NCI-H526 (cell line): ENCODE measurements at regions not wholly inside any gene's neighbourhood (a gene's known extent, or its start where the extent isn't known, plus 50 kb on each side); places are given as distances from the start of the nearest gene placed in this dataset.

Experiments used
- DNase-seq, 2 experiments: peaks; one replicate each; lab custom pipeline; 2025; lab: John Stamatoyannopoulos, UW

DNA sequence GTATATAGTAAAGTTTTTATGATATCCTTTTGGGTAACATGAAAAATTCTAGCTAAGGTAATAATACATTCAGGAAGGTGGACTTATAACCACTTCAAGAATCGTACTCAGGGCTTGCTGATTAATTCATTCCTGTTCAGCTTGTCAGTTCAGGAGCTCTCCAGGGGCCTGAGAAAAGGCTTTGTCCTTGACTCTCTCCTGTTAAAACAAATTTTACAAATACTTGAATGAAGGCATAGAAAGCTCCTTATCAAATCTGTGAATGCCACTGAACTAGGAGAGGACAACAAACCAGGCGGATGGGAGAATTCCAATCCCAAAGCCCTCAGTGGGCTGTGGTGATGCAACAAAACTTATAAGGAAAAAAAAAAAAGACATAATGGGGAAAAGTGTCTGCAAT lies 354.5 kb upstream of the ZMIZ1 start:
- no peak for DNase-seq

DNA sequence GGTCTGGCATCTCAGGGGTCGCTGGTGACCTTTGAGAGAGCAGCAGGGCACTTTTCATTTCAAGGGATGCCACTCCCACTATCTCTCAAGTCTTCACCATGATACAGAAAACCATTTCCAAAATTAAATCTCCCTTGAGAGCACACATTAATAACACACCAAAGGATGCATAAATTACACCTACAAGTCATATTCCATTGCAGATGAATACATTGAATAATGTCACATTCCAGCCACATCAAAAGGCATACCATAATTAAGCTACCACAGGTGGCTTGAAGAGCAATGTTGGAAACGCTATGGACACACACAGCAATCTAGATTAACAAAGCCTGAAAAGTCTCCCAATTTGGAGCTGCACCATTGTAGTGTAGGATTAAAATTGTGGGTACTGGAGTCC lies 353.3 kb upstream of the ZMIZ1 start:
- DNase-seq: no peak

DNA sequence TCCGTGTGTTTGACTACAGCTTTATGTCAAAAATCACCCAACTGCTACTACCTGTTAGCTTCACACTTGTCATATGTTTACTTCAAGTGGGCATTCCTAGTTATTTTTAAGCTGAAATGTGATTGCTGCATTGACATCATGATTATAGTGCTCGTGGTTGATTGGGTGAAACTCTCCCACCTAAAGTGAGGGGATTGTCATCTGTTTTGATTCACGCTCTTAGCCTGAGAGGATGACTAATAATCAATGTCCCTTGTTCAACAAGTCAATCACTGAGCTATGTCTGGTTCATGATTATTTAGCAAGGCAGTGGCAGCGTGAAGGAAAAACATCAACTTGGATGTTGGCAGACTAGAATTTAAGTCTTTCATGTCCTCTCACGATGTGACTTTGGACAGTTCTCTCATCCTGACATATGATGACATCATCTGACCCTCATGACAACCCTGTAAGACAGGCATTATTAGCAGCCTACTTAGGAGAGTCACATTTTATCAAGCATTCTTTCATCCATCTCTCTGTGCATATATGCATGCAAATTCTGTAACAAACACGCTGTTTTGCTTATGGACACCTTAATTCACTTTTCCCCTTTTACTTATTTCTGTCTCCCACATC lies 352.6 kb upstream of the ZMIZ1 start:
- DNase-seq: peak in 1 of 2 experiments; percentile 14

DNA sequence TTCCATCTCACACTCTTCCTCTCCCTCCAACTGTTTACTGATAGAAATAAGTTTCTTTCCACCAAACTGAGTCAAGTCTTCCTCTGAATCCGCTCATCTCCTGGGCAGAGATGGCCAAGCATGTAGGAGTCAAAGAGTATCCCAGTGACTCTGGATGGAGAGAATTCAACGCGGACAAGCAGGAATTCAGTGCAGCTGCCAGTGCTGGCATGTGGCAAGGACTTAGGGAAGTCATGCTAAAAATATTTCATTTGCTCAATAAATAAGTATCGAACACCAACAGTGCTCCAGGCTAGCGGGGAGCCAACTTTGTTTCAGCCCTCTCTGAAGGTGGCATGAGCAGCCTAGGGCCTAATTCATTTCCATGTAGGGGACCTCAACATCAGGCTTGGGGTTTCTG lies 351.6 kb upstream of the ZMIZ1 start:
- no peak for DNase-seq

DNA sequence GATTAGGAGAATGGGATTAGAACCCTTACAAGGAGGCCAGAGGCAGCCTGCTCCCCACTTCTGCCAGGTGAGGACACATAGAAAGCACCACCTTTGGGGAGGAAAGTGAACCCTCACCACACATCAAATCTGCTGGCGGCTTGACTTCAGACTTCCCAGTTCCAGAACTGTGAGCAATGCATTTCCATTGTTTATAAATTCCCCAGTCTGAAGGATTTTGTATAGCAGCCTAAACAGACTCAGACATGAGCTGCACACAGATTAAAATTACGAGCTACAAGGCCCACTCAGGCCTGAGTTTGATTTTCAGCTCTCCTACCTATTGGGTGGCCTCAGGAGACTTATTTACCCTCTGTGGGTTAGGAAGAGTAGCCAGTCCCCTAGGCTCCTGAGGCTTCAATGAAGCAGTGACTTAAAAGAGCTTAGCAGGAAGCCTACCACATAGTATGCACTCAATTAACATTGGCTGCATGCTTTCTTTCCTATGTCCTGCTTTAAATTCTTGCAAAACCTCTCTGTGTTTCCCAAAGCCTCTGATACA lies 350.7 kb upstream of the ZMIZ1 start:
- DNase-seq: no peak

DNA sequence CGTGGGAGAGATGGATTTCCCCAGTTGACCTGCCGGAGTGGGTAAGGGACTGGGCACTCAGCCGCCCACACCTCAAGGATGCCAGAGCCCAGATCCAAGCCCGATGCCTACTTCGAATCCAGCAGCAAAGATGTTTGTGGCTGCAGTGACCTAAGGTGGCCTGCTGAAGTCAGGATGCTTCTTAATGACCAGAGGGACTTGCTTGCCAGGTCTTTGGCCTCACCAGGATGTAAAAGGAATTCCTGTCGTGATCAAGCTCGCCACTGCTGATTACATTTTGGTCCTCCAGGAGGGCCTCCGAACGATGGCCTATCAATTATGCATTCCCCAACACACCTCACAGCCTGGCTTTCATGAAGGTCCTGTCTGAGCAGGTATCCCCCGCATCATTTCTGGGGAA lies 349.5 kb upstream of the ZMIZ1 start:
- no peak for DNase-seq

DNA sequence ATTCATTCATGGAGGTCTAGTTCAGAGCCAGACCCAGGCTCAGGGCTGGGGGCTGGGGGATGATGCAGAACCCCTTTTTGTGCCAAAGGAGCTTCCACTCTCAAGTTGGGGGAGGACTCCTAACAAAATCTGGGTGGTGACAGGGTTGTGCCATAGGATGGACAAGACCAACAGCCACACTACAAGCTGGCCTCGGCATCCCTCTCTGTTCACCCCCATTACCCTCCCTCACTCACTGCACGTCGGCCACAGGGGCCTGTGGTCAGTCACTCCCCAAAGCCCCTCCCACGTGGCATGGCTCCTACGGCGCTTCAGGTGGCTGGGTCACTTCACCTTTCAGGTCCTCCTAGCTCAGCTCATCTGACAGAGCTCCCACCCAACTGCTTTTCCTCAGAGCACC lies 348.7 kb upstream of the ZMIZ1 start:
- DNase-seq: no peak

DNA sequence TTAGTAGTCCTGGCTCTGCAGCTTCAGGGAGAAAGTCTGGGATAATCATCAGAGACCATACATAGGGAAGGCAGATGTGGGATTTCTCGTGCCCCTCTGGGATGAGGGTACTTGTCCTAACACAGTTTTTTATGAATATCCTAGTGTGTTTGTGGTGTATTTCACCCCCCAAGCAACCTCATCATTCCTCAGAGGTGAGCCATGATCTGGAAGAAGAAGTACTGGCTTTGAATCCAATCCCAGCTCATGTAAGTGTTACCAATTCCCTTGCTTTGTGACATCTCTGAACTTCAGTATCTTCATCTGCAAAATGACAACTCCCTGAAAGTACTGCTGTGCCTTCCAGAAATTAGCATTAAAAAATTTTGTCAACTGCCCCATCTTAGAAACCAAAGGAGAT lies 347.5 kb upstream of the ZMIZ1 start:
- no peak for DNase-seq

DNA sequence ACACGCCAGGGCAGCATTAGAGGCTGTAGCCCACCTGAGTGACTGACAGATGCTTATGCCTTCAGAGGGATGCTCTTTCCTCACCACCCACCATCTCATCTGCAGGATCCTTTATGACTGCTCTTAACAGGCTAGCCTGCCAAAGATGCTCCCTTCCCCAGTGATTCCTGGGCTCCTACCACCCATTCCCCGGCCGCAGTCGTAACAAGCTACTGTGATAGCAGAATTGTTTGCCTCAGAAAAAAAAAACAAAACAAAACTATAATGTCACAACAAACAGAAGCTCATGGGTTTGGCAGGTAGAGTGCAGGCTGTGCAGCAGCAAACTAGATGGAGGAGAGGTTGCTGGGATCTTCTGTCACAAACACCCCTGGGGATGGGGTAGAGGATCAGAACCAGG lies 343.9 kb upstream of the ZMIZ1 start:
- DNase-seq: no peak

DNA sequence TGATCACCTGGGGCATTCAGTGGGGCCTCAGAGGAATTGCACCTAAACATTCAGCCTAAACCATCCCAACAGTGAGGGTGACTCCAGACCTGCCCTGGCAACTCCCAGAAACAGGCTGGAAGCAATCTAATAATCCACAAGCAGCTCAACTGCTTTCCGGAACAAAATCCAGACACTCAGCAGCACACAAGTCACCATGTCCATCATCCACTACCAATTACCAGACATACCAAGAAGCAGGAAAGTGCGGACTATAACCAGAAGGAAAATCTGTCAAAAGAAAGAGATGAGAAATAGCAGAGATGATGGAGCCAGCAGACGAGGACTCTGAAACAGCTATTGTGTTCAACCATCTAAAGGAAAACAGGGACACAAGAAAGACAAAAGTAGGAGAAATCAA lies 342.6 kb upstream of the ZMIZ1 start:
- DNase-seq: no peak

DNA sequence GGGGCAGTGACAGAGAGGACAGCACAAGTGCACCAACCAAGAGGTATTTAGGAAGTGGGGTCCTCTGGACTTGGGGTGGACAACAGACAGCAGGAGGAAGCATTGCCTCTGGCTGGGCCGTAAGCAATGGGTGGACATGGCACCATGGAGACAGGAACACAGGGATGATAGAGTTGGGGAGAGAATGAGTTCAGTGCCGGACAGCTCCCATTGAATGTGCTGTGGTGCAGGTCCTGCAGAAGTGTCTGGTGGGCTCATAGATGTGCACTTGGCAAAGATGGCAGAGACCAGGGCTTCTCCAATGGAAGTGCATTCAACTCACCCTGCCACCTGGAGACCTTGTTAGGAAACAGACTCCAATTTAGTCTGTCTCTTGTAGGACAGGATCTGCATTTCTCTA lies 341.5 kb upstream of the ZMIZ1 start:
- no peak for DNase-seq

DNA sequence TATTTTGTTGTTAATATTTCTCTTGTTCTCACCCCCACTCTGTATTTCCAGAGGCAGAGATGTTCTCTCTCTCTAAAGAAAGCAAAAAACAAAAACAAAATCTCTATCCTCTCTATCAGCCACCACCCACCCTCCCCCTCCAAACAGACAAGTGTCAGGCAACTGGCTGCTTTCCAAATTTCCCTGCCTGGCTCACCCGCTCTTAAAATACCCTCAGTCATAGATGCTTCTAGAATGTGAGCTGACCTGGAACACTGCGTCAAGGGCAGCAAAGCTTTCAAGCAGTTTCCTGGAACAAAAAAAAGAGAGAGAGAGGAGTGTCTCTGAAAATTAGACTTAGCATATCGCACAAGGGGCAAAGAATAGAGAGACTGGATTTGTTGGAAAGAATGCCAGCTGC lies 341.0 kb upstream of the ZMIZ1 start:
- DNase-seq: no peak

DNA sequence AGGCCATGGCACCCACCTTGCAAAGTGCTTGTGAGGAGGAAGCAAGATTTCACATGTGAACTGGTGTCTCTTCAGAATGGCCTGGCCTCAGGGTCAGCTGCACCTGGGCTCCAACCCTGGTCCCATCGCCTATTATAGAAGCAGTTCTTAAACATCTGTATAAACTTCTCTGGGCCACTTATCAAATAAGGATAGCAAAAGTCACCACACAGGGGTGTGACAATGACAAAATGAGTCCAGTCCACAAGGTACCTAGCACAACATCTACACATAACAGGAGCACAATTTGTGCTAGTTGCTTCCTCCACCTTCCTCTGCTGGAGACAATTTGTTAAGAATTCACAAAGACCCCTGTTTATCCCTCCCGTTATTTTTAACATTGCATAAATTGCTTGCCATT lies 340.6 kb upstream of the ZMIZ1 start:
- no peak for DNase-seq

DNA sequence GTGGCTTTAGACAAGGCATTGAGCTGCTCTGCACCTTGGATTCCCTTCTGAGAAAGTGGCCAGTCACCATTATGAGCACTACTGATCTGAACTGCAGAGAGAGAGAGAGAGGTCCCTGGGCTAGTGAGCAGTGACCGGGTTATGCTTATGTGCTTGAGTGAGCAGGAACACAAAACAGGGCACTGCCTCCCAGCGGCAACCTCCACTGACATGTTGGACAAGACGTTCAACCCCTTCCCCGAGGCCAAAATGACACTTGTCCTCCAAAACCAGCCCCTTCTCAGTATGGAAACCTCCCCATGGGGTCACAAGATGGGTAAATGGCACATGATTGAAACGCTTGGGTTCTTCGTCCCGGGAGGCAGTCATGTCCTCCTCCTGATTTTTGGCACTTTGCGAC lies 339.4 kb upstream of the ZMIZ1 start:
- no peak for DNase-seq

DNA sequence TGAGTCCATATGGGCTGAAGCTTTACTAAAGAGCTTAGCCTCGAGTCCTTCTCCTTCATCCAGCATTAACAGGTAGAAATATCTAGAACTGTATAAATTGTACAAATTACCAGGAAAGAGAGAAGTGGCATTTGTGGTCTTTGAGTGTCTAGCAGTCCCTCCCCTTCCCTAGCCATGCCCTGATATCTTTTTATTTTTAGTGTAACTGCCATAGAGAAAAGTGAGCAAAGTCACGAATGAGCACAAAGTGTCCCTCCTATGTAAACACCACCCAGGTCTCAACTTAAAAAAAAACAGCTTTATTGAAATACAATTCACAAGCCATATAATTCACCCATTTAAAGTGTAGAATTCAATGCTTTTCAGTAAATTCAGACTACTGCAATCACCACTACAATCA lies 339.0 kb upstream of the ZMIZ1 start:
- DNase-seq: no peak

DNA sequence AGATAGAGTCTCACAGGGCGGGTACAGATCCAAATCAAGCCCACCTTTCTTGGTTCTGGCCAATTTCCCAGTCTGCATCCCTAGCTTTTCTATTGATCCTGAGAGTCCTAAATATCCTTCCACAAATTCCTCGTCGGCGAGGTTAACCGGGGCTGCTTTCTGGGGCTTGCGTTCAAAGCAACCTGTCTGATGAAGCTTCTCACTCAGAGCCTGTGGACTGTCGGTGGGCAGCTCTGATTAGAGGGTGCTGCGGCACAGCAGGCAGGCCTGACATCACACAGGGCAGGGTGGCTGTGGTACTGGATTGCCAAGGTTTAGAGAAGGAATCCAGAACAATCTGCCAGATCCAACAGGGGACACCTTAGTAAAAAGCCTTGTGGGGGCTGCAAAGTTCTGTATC lies 338.0 kb upstream of the ZMIZ1 start:
- no peak for DNase-seq

DNA sequence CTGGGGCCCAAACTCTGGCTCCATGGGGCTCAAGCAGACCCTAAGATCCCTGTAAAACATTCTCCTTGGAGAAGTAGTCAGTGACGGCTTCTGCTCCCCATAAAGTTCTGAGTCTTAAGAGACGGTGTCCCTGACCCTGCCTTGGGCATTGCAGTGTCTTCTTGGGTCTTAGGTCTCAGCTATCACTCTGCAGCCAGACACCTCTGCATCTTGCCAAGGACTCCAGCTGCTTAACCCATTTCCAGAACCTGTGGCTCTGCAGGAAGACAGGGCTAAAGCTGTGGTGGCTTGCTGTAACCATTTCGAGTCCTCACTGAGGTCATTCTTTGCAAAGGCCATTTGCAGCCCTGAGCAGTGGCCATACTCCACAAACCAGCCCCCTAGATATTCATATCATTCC lies 337.1 kb upstream of the ZMIZ1 start:
- DNase-seq: no peak

DNA sequence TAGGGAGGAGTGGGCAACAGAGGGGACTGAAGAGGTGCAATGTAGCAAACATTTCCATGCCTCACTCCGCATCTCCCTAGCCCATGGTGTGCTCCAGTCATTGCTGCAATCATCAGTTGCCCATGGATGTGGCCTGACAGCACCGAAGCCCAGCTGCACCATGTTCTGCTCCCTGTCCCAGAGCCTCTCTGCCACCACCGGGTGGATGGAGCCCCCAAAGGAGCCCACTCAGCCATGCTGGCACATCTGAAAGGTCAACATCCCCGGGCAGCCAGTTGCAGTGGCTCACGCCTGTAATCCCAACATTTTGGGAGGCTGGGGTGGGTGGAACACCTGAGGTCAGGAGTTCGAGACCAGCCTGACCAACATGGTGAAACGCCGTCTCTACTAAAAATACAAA lies 336.4 kb upstream of the ZMIZ1 start:
- DNase-seq: no peak

DNA sequence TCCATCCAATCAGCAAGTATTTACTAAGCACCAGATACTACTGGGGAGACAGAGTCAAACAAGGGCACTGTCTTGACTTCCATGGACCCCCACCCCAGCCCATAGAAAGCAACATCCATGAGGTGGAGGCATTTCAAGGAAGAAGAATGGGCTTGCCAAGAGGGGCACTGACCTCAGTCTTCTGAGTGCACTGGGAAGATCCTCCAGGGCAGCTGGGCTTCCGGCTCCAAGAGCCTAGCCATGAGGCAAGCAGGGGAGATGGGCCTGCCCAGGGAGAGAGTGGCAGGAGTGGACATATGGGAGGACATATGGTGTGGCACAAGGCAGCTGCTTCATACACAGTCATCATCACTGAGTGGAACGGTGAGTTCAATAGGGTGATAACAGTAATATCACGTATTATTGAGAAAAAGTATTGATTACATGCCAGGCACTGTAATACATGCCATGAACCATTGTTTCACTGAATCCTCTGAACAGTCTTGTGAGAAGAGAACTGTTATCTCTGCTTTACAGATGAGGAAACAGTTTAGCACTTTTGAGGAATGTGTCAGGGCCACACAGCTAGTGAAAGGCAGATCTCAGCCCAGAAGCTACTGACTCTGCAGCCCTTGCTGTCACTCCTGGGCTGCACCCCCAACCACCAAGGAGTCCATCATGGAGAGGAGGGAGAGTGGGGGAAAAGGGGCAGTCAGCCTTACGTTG lies 331.7 kb upstream of the ZMIZ1 start:
- DNase-seq: no peak

DNA sequence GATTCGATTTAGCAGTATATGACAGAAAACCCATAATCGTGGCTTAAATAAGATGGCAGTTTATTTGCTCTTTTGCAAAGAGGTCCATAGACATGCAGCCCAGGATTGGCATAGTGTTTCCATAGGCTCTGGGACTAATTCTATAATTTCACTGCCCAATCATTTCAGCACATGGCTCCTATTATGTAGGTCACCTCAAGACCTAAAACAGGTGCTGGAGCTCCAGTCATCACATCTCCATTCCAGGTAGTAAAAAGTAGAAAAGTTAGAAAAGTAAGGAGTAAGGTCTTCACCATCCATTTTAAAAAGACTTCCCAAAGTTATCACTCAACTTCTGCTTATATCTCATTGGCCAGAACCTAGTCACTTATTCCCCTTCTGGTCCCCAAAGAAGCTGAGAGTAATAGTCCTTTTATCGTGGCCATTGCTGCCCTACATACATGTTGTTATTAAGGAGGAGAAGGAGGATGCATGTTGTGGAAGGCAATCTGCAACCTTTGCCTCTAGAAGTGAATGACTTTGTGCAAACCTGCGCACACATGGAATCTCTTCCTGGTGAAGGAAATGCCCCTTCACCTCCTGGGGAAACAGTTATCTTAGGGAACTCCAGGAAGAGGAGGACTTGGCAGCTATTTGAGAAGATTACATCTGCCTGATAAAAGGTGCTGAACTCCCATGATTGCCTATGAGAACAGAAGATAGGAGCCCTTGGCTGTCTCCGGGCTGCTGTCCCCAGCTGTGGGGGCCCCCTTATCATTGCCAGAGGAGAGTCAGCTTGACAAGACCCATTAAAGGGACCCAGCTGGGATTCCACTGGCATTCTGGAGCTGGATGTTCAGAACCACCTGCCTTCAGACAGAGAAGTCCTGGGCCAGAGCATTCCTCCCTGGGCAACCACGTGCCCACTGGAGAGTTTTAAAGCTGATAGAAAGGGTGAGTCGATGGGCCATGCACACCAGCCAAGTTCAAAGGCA lies 330.6 kb upstream of the ZMIZ1 start:
- no peak for DNase-seq

DNA sequence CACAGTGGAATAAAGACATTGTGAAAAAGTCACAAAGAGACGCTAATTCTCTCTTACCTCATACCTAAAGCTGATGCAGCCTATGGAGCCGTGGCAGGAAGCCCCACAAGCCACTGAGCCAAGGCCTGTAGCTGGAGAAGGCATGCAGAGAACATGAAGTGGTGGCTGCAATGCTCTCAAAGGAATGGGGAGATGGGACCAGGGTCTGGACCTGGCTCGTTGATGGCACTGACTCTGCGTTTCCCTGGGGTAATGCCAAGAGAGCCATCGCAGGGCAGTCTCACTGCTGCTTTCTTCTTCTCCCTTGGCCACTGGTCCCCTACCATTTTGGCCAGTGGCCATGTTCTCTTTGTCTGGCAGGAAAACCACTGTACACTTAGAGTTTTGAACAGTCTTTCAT lies 329.9 kb upstream of the ZMIZ1 start:
- no peak for DNase-seq

DNA sequence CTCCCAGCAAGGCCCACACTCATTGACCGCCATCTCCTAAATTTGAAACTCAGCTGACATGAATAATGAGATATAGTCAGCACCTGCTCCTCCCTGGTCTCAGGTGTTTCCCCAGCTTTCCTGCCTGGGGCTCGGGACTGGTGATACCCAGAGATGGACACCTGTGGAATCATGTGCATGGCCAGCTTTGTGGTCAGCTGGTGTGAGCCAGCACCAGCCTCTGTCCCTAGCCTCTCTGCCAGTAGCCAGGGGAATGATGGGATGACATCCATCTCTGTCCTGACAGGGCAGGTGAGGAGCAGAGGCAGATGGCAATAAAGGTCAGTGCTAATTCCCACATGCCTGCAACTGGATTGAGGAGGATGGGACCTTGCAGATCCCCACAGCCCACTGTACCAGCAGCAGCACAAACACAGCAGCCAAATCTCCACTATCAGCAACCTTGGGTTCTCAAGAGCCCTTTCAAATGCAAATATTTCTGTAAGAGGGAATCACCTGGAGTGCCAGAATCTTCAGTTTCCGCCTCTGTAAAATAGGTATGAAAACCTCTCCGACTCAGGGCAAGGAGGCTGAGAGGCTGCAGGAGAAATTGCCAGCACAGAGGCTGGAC lies 329.2 kb upstream of the ZMIZ1 start:
- no peak for DNase-seq
